ENCODE measurements at regions not wholly inside any gene's neighbourhood (a gene's known extent, or its start where the extent isn't known, plus 50 kb on each side); places are given as distances from the start of the nearest gene placed in this dataset.

- no peaks in the 10 kb centered on the region for H3K4me1 Mint-ChIP-seq (ENCODE audit: low read depth, unreplicated experiment)
- DNase-seq, result no peak
- CTCF ChIA-PET, result no interaction called here
- no peaks in the 10 kb centered on the region for H3K27me3 Mint-ChIP-seq (ENCODE audit: unreplicated experiment)
- H3K27ac Mint-ChIP-seq (ENCODE audit: unreplicated experiment), result no peak overlapping the region
- no peak for TF ChIP-seq CTCF (IDR thresholded peaks at IDR 0.05; ENCODE audit: unreplicated experiment)
- peaks cover 7% of the 10 kb centered on the region for H3K9me3 Mint-ChIP-seq (ENCODE audit: low read depth, unreplicated experiment)
- no TSS peak for BruUV-seq (replicated peaks)
- no peaks in the 10 kb centered on the region for H3K36me3 Mint-ChIP-seq (ENCODE audit: insufficient read depth, unreplicated experiment)
- no peak overlapping the region for H3K4me3 Mint-ChIP-seq (ENCODE audit: low read depth, unreplicated experiment)
- intact Hi-C loops (cut with micrococcal nuclease; ENCODE audit: unreplicated experiment), result no loop called here
Observed at GRCh38 chr2:185337033-185337432, 401.6 kb upstream of the FSIP2 start.

- no peak for DNase-seq
- Mint-ChIP-seq H3K36me3 (ENCODE audit: insufficient read depth, unreplicated experiment) (no peaks in the 10 kb centered on the region), H3K9me3 (ENCODE audit: low read depth, unreplicated experiment) (peaks cover 7% of the 10 kb centered on the region), H3K4me1 (ENCODE audit: low read depth, unreplicated experiment) (no peaks in the 10 kb centered on the region), H3K27me3 (ENCODE audit: unreplicated experiment) (no peaks in the 10 kb centered on the region), H3K27ac (ENCODE audit: unreplicated experiment) (no peak overlapping the region), H3K4me3 (ENCODE audit: low read depth, unreplicated experiment) (no peak overlapping the region)
- intact Hi-C loops (cut with micrococcal nuclease; ENCODE audit: unreplicated experiment), result no loop called here
- BruUV-seq (replicated peaks), result no TSS peak
- CTCF ChIA-PET, result no interaction called here
- TF ChIP-seq CTCF (IDR thresholded peaks at IDR 0.05; ENCODE audit: unreplicated experiment), result no peak
Observed at GRCh38 chr2:185338104-185338503, 400.5 kb upstream of the FSIP2 start.

- Mint-ChIP-seq H3K36me3 (ENCODE audit: insufficient read depth, unreplicated experiment) (no peaks in the 10 kb centered on the region), H3K4me1 (ENCODE audit: low read depth, unreplicated experiment) (no peaks in the 10 kb centered on the region), H3K9me3 (ENCODE audit: low read depth, unreplicated experiment) (peaks cover 2% of the 10 kb centered on the region), H3K4me3 (ENCODE audit: low read depth, unreplicated experiment) (no peak overlapping the region), H3K27ac (ENCODE audit: unreplicated experiment) (no peak overlapping the region), H3K27me3 (ENCODE audit: unreplicated experiment) (no peaks in the 10 kb centered on the region)
- CTCF ChIA-PET, result no interaction called here
- no TSS peak for BruUV-seq (replicated peaks)
- intact Hi-C loops (cut with micrococcal nuclease; ENCODE audit: unreplicated experiment), result no loop called here
- DNase-seq, result no peak
- no peak for TF ChIP-seq CTCF (IDR thresholded peaks at IDR 0.05; ENCODE audit: unreplicated experiment)
Observed at GRCh38 chr2:185347445-185347844, 391.2 kb upstream of the FSIP2 start.

DNA sequence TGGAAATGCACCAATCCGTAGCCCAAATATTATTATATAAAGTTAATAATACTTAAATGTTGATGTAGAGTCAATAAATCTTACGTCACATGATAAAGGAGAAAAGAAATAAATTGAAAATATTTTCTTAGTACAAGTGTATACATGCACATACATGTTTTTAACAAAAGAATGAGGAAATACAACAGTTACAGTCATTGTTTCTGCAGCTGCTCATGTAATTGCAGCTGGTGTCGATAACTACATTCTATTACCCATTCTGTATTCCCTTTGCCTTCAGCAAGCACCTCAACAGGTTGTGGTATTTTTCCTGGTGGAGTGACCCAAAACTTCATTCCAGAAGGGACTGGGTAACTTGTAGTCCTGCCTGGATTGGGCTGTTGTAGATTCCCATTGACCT is 377.8 kb upstream of the FSIP2 start:
- Mint-ChIP-seq H3K4me3 (ENCODE audit: low read depth, unreplicated experiment) (no peak overlapping the region), H3K36me3 (ENCODE audit: insufficient read depth, unreplicated experiment) (no peaks in the 10 kb centered on the region), H3K9me3 (ENCODE audit: low read depth, unreplicated experiment) (peaks cover 4% of the 10 kb centered on the region), H3K27ac (ENCODE audit: unreplicated experiment) (no peak overlapping the region), H3K4me1 (ENCODE audit: low read depth, unreplicated experiment) (no peaks in the 10 kb centered on the region), H3K27me3 (ENCODE audit: unreplicated experiment) (no peaks in the 10 kb centered on the region)
- TF ChIP-seq CTCF (IDR thresholded peaks at IDR 0.05; ENCODE audit: unreplicated experiment), result no peak
- intact Hi-C loops (cut with micrococcal nuclease; ENCODE audit: unreplicated experiment), result no loop called here
- DNase-seq, result no peak
- CTCF ChIA-PET, result no interaction called here
- no TSS peak for BruUV-seq (replicated peaks)

- H3K4me1 Mint-ChIP-seq (ENCODE audit: low read depth, unreplicated experiment), result peaks cover 12% of the 10 kb centered on the region
- H3K4me3 Mint-ChIP-seq (ENCODE audit: low read depth, unreplicated experiment), result no peak overlapping the region
- CTCF ChIA-PET, result no interaction called here
- DNase-seq, result peak; percentile 36
- H3K36me3 Mint-ChIP-seq (ENCODE audit: insufficient read depth, unreplicated experiment), result no peaks in the 10 kb centered on the region
- peaks cover under 1% of the 10 kb centered on the region for H3K9me3 Mint-ChIP-seq (ENCODE audit: low read depth, unreplicated experiment)
- no peaks in the 10 kb centered on the region for H3K27me3 Mint-ChIP-seq (ENCODE audit: unreplicated experiment)
- TF ChIP-seq CTCF (IDR thresholded peaks at IDR 0.05; ENCODE audit: unreplicated experiment), result no peak
- H3K27ac Mint-ChIP-seq (ENCODE audit: unreplicated experiment), result no peak overlapping the region
- intact Hi-C loops (cut with micrococcal nuclease; ENCODE audit: unreplicated experiment), result no loop called here
- no TSS peak for BruUV-seq (replicated peaks)
Observed at GRCh38 chr2:185372188-185372587, 366.4 kb upstream of the FSIP2 start.
